Fibroblast of pulmonary artery (primary cell): ENCODE measurements at regions not wholly inside any gene's neighbourhood (a gene's known extent, or its start where the extent isn't known, plus 50 kb on each side); places are given as distances from the start of the nearest gene placed in this dataset.
A peak's percentile ranks its signal among the peaks of the same experiment; 100 is the strongest.

ENCODE experiments used
- DNase-seq: peaks from one replicate; pipeline ENCODE4 v3.0.0-alpha.2; 2010; ENCODE audit warnings: low read depth
- H3K4me3 ChIP-seq: replicated peaks from 2 replicates; pipeline ENCODE4 v1.5.1; 2011; ENCODE audit warnings: low read depth, mild to moderate bottlenecking, control low read depth, low read length, moderate library complexity
- CTCF ChIP-seq: IDR thresholded peaks from 2 replicates; pipeline ENCODE4 v1.5.1; 2011; ENCODE audit warnings: mild to moderate bottlenecking, control low read depth, low read length, inconsistent platforms; ENCODE audit errors: missing control alignments

DNA sequence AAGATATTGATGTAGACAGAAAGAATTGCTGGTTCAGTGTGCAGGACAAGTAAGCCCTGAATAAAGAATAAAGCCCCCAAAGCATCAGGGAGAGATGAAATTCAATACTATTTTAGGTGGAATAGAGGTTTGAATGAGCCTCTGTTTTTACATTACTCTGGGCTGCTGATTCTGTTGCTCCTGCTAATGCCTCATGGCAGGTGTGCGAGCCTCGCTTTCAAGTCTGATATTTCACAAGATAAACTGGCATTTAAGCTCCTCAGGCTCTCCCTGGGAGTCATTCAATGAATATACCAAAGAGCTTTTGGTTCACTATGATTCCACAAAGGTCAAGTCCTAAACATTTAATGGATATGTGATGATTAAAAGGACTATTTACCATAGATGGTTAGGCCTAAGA, 601.0 kb upstream of the SLC39A10 start:
- no peak overlapping the region for H3K4me3 ChIP-seq
- no peak for TF ChIP-seq CTCF

GRCh38 chr2:195051401-195051800, 605.6 kb upstream of the SLC39A10 start:
- TF ChIP-seq CTCF, result no peak
- peak; percentile 2 for DNase-seq
- H3K4me3 ChIP-seq, result no peak overlapping the region

More for the DNA sequence above, 601.0 kb upstream of the SLC39A10 start:
- no peak for DNase-seq

GRCh38 chr2:195049372-195050031, 607.5 kb upstream of the SLC39A10 start:
- no peak overlapping the region for H3K4me3 ChIP-seq
- DNase-seq, result no peak
- no peak for TF ChIP-seq CTCF

DNA sequence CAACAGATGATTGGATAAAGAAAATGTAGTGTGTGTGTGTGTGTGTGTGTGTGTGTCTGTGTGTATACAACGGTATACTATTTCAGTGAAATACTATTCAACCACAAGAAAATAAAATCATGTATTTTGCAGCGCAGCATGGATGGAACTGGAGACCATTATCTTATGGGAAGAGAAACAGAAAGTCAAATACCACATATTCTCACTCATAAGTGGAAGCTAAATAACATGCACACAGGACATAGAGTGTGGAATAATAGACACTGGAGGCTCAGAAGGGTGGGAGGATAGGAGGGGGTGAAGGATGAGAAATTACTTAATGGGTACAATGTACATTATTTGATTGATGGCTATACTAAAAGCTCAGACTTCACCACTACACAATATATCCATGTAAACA, 609.1 kb upstream of the SLC39A10 start:
- TF ChIP-seq CTCF, result no peak
- no peak for DNase-seq
- H3K4me3 ChIP-seq, result no peak overlapping the region

- TF ChIP-seq CTCF, result no peak
- no peak overlapping the region for H3K4me3 ChIP-seq
- no peak for DNase-seq
Observed at GRCh38 chr2:195044801-195045200, 612.2 kb upstream of the SLC39A10 start.

DNA sequence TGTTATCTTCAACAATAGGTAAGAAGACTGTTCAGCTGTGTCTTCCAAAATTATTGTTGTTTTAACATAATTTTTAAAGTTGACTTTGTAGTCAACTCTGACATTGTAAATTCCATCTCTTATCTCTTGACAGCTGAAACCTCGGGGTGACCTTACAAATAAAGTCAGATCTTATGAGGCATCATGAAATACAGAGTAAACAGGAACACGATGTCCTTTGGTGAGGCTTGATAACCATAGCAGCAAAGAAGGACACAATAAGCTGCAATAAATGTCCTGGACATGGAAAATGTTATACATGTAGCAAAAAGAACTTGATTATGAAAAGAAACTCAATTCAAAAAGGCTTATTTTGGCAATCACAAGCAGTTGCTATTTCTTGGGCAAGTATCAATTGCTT, 618.9 kb upstream of the SLC39A10 start:
- no peak for TF ChIP-seq CTCF
- no peak for DNase-seq
- H3K4me3 ChIP-seq, result no peak overlapping the region

DNA sequence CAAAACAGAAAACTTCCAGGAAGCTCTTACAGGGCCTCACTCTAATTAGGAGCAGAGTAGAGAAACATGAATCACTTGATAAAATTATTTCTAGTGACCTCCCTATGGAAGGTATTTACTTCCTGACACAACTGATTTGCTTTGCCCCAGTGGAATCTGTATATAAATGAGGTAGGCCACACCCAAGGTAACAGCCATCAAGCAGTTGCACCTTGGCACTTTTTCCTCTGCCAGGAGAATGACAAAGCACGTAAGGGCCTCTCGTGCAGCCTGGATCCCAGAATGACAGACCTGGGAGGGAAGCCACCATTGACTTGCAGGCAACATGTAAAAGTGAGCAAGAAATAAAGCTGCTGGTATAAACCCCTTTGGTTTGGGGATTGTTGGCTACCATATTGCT, 620.0 kb upstream of the SLC39A10 start:
- no peak for DNase-seq
- TF ChIP-seq CTCF, result no peak
- no peak overlapping the region for H3K4me3 ChIP-seq
